Thyroid gland (tissue), 4 donors: ENCODE measurements at regions not wholly inside any gene's neighbourhood (a gene's known extent, or its start where the extent isn't known, plus 50 kb on each side); places are given as distances from the start of the nearest gene placed in this dataset.

ENCODE experiments used
- POLR2A ChIP-seq, 2 donors: fragments of 450-650 bp; IDR thresholded peaks; one replicate each; pipeline ENCODE4 v1.6.1; 2017; ENCODE audit warnings: antibody characterized with exemption in 2 of 2, mild to moderate bottlenecking in 2 of 2, moderate library complexity in 1 of 2
- TF ChIP-seq, protein P1 (sequence below), 6 experiments: fragments of 200-600 bp in 3 of 6; fragments of 450-650 bp in 3 of 6; sonication (generic) in 3 of 6; IDR thresholded peaks; one replicate each; pipeline ENCODE4 v1.5.1; 2016 to 2019; ENCODE audit warnings: antibody characterized with exemption in 6 of 6, mild to moderate bottlenecking in 2 of 6, inconsistent platforms in 1 of 6, moderate library complexity in 1 of 6

DNA sequence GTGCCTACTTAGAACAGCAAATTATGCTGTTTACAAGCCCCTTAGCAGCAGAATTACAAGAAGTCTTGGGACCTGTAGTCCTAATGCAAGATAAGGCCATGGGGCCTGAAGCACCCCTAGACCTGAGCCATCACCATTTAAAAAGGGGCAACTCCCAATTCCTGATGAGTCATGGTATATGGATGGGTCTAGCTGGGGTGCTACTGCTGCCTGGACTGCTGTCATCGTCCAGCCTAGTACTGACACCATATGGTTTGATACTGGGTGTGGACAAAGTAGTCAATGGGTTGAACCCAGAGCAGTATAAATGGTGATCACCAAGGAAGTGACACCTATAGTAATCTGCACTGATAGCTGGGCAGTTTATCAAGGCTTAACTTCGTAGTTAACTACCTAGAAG is 450.0 kb downstream of the IPMK start:
- TF ChIP-seq, protein P1, sequence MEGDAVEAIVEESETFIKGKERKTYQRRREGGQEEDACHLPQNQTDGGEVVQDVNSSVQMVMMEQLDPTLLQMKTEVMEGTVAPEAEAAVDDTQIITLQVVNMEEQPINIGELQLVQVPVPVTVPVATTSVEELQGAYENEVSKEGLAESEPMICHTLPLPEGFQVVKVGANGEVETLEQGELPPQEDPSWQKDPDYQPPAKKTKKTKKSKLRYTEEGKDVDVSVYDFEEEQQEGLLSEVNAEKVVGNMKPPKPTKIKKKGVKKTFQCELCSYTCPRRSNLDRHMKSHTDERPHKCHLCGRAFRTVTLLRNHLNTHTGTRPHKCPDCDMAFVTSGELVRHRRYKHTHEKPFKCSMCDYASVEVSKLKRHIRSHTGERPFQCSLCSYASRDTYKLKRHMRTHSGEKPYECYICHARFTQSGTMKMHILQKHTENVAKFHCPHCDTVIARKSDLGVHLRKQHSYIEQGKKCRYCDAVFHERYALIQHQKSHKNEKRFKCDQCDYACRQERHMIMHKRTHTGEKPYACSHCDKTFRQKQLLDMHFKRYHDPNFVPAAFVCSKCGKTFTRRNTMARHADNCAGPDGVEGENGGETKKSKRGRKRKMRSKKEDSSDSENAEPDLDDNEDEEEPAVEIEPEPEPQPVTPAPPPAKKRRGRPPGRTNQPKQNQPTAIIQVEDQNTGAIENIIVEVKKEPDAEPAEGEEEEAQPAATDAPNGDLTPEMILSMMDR (IDR thresholded peaks at IDR 0.05) = no peak
- no peak for TF ChIP-seq POLR2A (IDR thresholded peaks at IDR 0.05)
